K562 (cell line): ENCODE measurements at regions not wholly inside any gene's neighbourhood (a gene's known extent, or its start where the extent isn't known, plus 50 kb on each side); places are given as distances from the start of the nearest gene placed in this dataset.

Experiments used
- ATAC-seq: fragments of 200-7000 bp; cut with Tn5 transposase; 3 replicates; pipeline ENCODE4 v1.9.1; 2020; ENCODE audit warnings: moderate library complexity
- BruUV-seq: library from RNA; stranded (reverse); fragments of 400-500 nt; replicated peaks from 2 replicates; lab custom pipeline; 2021; lab: Mats Ljungman, UMichigan
- CTCF ChIA-PET: fragments of 300-600 bp; formaldehyde crosslinking; extraction: SDS; loops from one replicate; lab custom pipeline; 2021; ENCODE audit warnings: low intra/inter-chr PET ratio; lab: Yijun Ruan, JAX
- POLR2A ChIA-PET: fragments of 300-600, 350-650 bp; sonication (Branson Sonifier 250); formaldehyde crosslinking; extraction: SDS; loops from one replicate; lab custom pipeline; 2021; ENCODE audit warnings: antibody characterized with exemption, inconsistent platforms; lab: Yijun Ruan, JAX
- DNase-seq, 4 experiments: peaks; one replicate each; pipeline versions ENCODE4 v3.0.0 to v3.0.0-alpha.2; 2011 to 2018; ENCODE audit warnings: low spot score in 3 of 4, mixed read lengths in 3 of 4; ENCODE audit errors: extremely low read depth in 1 of 4
- FAIRE-seq: peaks from 2 replicates; lab custom pipeline; 2011; peaks lifted over from hg19 to GRCh38; lab: Jason Lieb, UNC
- H2AFZ ChIP-seq: 2 replicates; pipeline ENCODE4 v1.6.0; 2011; ENCODE audit warnings: low read depth, low read length, control low read depth, inconsistent platforms
- H3K27ac ChIP-seq: fragments of 200-600 bp; 3 replicates; pipeline ENCODE4 v1.8.0; 2011; ENCODE audit warnings: low read depth, mild to moderate bottlenecking, control low read depth, inconsistent platforms, low read length, moderate library complexity, mixed read lengths; ENCODE audit errors: extremely low read depth
- H3K27me3 ChIP-seq, 2 experiments: fragments of 300-600 bp in 1 of 2; 2 replicates in 1 of 2; 3 replicates in 1 of 2; pipeline versions ENCODE4 v1.6.0 to v1.8.0; 2011; ENCODE audit warnings: inconsistent platforms in 2 of 2, low read length in 2 of 2, mild to moderate bottlenecking in 1 of 2, mixed read lengths in 1 of 2, moderate library complexity in 1 of 2; ENCODE audit not compliant: control insufficient read depth in 2 of 2, insufficient read depth in 2 of 2
- H3K36me3 ChIP-seq: fragments of 300-600 bp; 3 replicates; pipeline ENCODE4 v1.8.0; 2011; ENCODE audit warnings: mild to moderate bottlenecking, low read length, inconsistent platforms; ENCODE audit not compliant: control insufficient read depth, insufficient read depth
- H3K4me1 ChIP-seq, 2 experiments: fragments of 200-600 bp in 1 of 2; replicated peaks in 1 of 2; 2 replicates in 1 of 2; 3 replicates in 1 of 2; pipeline versions ENCODE4 v1.5.1 to v1.8.0; 2011; ENCODE audit warnings: inconsistent platforms in 2 of 2, low read length in 2 of 2, mild to moderate bottlenecking in 1 of 2, mixed read lengths in 1 of 2, moderate library complexity in 1 of 2; ENCODE audit not compliant: control insufficient read depth in 2 of 2, insufficient read depth in 2 of 2
- H3K4me2 ChIP-seq: 2 replicates; pipeline ENCODE4 v1.6.1; 2011; ENCODE audit warnings: low read length, control low read depth, inconsistent platforms, mixed read lengths; ENCODE audit not compliant: insufficient read depth
- H3K4me3 ChIP-seq: fragments of 200-600 bp; sonication (generic), shearing (Covaris generic); 2 replicates; pipeline ENCODE4 v1.5.1; 2016; ENCODE audit warnings: control low read depth, inconsistent platforms
- H3K79me2 ChIP-seq: fragments of 200-600 bp; 3 replicates; pipeline ENCODE4 v1.8.0; 2011; ENCODE audit warnings: low read length, inconsistent platforms; ENCODE audit not compliant: control insufficient read depth, insufficient read depth
- H3K9ac ChIP-seq, 2 experiments: 2 replicates each; pipeline versions ENCODE4 v1.6.0 to v1.6.1; 2011; ENCODE audit warnings: low read depth in 2 of 2, low read length in 2 of 2, control low read depth in 1 of 2, inconsistent platforms in 1 of 2, mild to moderate bottlenecking in 1 of 2, mixed read lengths in 1 of 2; ENCODE audit not compliant: insufficient read depth in 1 of 2
- H3K9me1 ChIP-seq: one replicate; pipeline ENCODE4 v1.6.0; 2011; ENCODE audit warnings: inconsistent platforms, mild to moderate bottlenecking, low read length, moderate library complexity; ENCODE audit not compliant: control insufficient read depth, insufficient read depth
- H3K9me3 ChIP-seq: replicated peaks from 2 replicates; pipeline ENCODE4 v1.5.1; 2011; ENCODE audit warnings: low read depth, low read length, inconsistent platforms; ENCODE audit not compliant: control insufficient read depth, insufficient read depth
- H4K20me1 ChIP-seq: replicated peaks from 2 replicates; pipeline ENCODE4 v1.6.1; 2011; ENCODE audit warnings: low read length, inconsistent platforms, mixed read lengths; ENCODE audit not compliant: control insufficient read depth, insufficient read depth
- YY1 ChIP-seq, 3 experiments: IDR thresholded peaks; 2 replicates each; pipeline ENCODE4 v1.6.1; 2011; ENCODE audit warnings: low read length in 2 of 3, mild to moderate bottlenecking in 2 of 3, moderate library complexity in 2 of 3, borderline replicate concordance in 1 of 3, control low read depth in 1 of 3, low read depth in 1 of 3; ENCODE audit not compliant: insufficient read depth in 3 of 3, insufficient replicate concordance in 2 of 3, control insufficient read depth in 1 of 3, insufficient read length in 1 of 3; ENCODE audit errors: extremely low read depth in 1 of 3
- ZBTB11 ChIP-seq, 3 experiments: fragments of 200-800 bp in 1 of 3; fragments of 250-450 bp in 1 of 3; fragments of 450-650 bp in 1 of 3; sonication (Bioruptor Pico) in 1 of 3; sonication (Bioruptor generic) in 1 of 3; formaldehyde crosslinking in 1 of 3; IDR thresholded peaks; 2 replicates each; pipeline versions ENCODE4 v1.6.1 to v1.8.0; 2016 to 2022; ENCODE audit warnings: mild to moderate bottlenecking in 2 of 3, missing genetic modification characterization in 2 of 3, missing compliant biosample characterization in 1 of 3, moderate library complexity in 1 of 3
- WGBS: fragments of 100-300 bp; shearing (Covaris generic); methylation state at CpG from one replicate; pipeline ENCODE4 v1.1.6; 2016; ENCODE audit warnings: low coverage, mixed read lengths; ENCODE audit not compliant: insufficient coverage; ENCODE audit errors: missing lambda C conversion rate; 5-methylcytosine and 5-hydroxymethylcytosine counted together
- in situ Hi-C: fragments of 300-500 bp; cut with MboI; formaldehyde crosslinking; loops from 4 replicates; pipeline ENCODE4 v1.15.0; 2018; ENCODE audit warnings: inconsistent platforms, mixed read lengths
- intact Hi-C: fragments of 100-400 bp; cut with micrococcal nuclease; formaldehyde crosslinking; loops from 2 replicates; pipeline ENCODE4 v1.14.2; 2022

- WGBS: under 1% methylated on average over 9 of the region's 9 CpGs
- FAIRE-seq (no peak), DNase-seq (no peak), ATAC-seq (no peak)
- H3K27me3 ChIP-seq: peaks cover 0 to 2% of the 10 kb centered on the region in 2 experiments; a peak in 2 of 5 replicates
- no peak overlapping the region for H3K4me2 ChIP-seq
- no peak overlapping the region for H3K4me3 ChIP-seq
- intact Hi-C loops: no loop called here
- H3K27ac ChIP-seq: no peak overlapping the region
- in situ Hi-C loops: no loop called here
- ChIA-PET CTCF (no interaction called here), POLR2A (no interaction called here)
- no TSS peak for BruUV-seq
- no peaks in the 10 kb centered on the region for H3K9me1 ChIP-seq
- no peaks in the 10 kb centered on the region for H3K79me2 ChIP-seq
- H3K9me3 ChIP-seq: no peaks in the 10 kb centered on the region
- H3K4me1 ChIP-seq: no peaks in the 10 kb centered on the region
- no peaks in the 10 kb centered on the region for H4K20me1 ChIP-seq
- no peak overlapping the region for H2AFZ ChIP-seq
- H3K36me3 ChIP-seq: no peaks in the 10 kb centered on the region
- H3K9ac ChIP-seq: no peak overlapping the region
- peak in 1 of 3 experiments; percentile 62; a peak in 1 of 6 replicates for TF ChIP-seq ZBTB11 (CRISPR knock-in tag; IDR thresholded peaks at IDR 0.05)
- no peak for TF ChIP-seq YY1 (IDR thresholded peaks at IDR 0.05; ENCODE audit: borderline replicate concordance in 1 of 3, control insufficient read depth in 1 of 3, extremely low read depth in 1 of 3, insufficient read depth in 3 of 3, insufficient read length in 1 of 3, insufficient replicate concordance in 2 of 3, low read depth in 1 of 3, low read length in 2 of 3)
These were observed 460.9 kb upstream of the SULF2 start for GRCh38 chr20:48246061-48246790.
